ENCODE measurements at regions not wholly inside any gene's neighbourhood (a gene's known extent, or its start where the extent isn't known, plus 50 kb on each side); places are given as distances from the start of the nearest gene placed in this dataset.
"Not testable (repeated sequence)": the region's sequence is repeated elsewhere in the genome, so short reads cannot be mapped to it uniquely, and the experiment has no call there.

- DNase-seq (ENCODE audit: extremely low read depth, low read depth), result no peak
- TF ChIP-seq, protein P1, sequence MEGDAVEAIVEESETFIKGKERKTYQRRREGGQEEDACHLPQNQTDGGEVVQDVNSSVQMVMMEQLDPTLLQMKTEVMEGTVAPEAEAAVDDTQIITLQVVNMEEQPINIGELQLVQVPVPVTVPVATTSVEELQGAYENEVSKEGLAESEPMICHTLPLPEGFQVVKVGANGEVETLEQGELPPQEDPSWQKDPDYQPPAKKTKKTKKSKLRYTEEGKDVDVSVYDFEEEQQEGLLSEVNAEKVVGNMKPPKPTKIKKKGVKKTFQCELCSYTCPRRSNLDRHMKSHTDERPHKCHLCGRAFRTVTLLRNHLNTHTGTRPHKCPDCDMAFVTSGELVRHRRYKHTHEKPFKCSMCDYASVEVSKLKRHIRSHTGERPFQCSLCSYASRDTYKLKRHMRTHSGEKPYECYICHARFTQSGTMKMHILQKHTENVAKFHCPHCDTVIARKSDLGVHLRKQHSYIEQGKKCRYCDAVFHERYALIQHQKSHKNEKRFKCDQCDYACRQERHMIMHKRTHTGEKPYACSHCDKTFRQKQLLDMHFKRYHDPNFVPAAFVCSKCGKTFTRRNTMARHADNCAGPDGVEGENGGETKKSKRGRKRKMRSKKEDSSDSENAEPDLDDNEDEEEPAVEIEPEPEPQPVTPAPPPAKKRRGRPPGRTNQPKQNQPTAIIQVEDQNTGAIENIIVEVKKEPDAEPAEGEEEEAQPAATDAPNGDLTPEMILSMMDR (IDR thresholded peaks at IDR 0.05; ENCODE audit: low read depth, low read length), result no peak
These were observed 244.4 kb upstream of the MGAT5 start for GRCh38 chr2:134009440-134009839.

DNA sequence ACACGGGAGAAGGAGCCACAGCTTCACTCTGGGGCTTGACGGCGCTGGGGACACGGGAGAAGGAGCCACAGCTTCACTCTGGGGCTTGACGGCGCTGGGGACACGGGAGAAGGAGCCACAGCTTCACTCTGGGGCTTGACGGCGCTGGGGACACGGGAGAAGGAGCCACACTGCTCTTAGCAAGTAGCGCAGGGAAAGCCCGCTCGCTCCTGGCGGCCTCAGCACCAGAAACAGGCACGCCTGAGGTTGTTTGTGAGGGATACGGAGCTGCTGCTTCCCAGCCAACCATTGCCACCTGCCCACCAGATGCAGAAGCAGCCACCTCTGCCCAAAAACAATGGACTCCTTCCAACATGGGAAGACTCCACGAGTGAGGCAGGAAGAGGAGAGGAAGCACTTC is 244.0 kb upstream of the MGAT5 start:
- DNase-seq (ENCODE audit: extremely low read depth, low read depth), result not testable (repeated sequence)

DNA sequence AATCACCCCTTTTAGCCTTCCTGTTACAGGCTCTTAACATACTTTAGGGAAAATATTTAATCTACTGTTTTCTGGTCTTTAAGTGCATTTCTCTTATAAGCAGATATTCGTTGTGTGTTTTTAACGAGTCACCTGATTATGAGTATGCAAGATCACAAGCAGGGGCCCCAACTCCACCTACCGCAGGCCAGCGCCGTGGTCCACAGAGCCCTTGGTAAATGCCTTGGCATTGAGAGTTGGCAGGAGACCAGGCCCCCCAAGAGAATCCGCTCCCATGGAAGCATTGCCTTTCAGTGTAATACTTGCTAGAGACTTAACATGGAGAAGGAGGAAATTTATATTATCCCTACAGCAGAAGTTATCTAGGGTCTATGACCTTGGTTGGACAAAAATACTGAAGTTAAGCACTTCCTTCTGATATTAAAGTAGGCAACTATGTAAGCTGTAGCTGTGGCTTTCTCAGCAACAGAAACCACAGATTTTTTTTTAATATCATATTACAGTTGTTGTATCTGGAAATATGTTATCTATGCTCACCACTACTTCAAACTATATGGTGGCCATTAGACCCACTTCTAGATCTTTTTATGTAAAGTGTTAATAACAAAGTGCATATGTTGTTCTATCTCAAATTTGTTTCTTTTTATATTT is 241.8 kb upstream of the MGAT5 start:
- no peak for DNase-seq (ENCODE audit: extremely low read depth, low read depth)
- TF ChIP-seq, protein P1 (IDR thresholded peaks at IDR 0.05; ENCODE audit: low read depth, low read length), result no peak

- TF ChIP-seq, protein P1 (IDR thresholded peaks at IDR 0.05; ENCODE audit: low read depth, low read length), result no peak
- peak; percentile 22 for DNase-seq (ENCODE audit: extremely low read depth, low read depth)
These were observed 239.5 kb upstream of the MGAT5 start for GRCh38 chr2:134014196-134014960.

GRCh38 chr2:134019871-134020270 is 234.0 kb upstream of the MGAT5 start:
- TF ChIP-seq, protein P1 (IDR thresholded peaks at IDR 0.05; ENCODE audit: low read depth, low read length), result no peak
- no peak for DNase-seq (ENCODE audit: extremely low read depth, low read depth)

GRCh38 chr2:134020608-134021007 is 233.3 kb upstream of the MGAT5 start:
- TF ChIP-seq, protein P1 (IDR thresholded peaks at IDR 0.05; ENCODE audit: low read depth, low read length), result no peak
- DNase-seq (ENCODE audit: extremely low read depth, low read depth), result no peak

- TF ChIP-seq, protein P1 (IDR thresholded peaks at IDR 0.05; ENCODE audit: low read depth, low read length), result no peak
- DNase-seq (ENCODE audit: extremely low read depth, low read depth), result no peak
These were observed 231.9 kb upstream of the MGAT5 start for GRCh38 chr2:134021830-134022524.
